ENCODE measurements at regions not wholly inside any gene's neighbourhood (a gene's known extent, or its start where the extent isn't known, plus 50 kb on each side); places are given as distances from the start of the nearest gene placed in this dataset.

GRCh38 chr20:50379049-50379990 is 130.9 kb upstream of the PTPN1 start:
- DNase-seq = no peak

GRCh38 chr20:50379991-50380696 is 130.0 kb upstream of the PTPN1 start:
- DNase-seq = no peak

GRCh38 chr20:50380697-50381040 is 129.5 kb upstream of the PTPN1 start:
- no peak for DNase-seq

GRCh38 chr20:50381075-50381732 is 129.0 kb upstream of the PTPN1 start:
- no peak for DNase-seq

- DNase-seq = no peak
Observed at GRCh38 chr20:50381771-50382593, 128.2 kb upstream of the PTPN1 start.

- no peak for DNase-seq
Observed at GRCh38 chr20:50385733-50386640, 124.2 kb upstream of the PTPN1 start.

- DNase-seq = no peak
Observed at GRCh38 chr20:50386641-50386960, 123.6 kb upstream of the PTPN1 start.

- DNase-seq = no peak
Observed at GRCh38 chr20:50387218-50387995, 122.8 kb upstream of the PTPN1 start.

- DNase-seq = no peak
Observed at GRCh38 chr20:50387996-50388332, 122.2 kb upstream of the PTPN1 start.

- no peak for DNase-seq
Observed at GRCh38 chr20:50388733-50389437, 121.3 kb upstream of the PTPN1 start.

- no peak for DNase-seq
Observed at GRCh38 chr20:50389438-50389807, 120.8 kb upstream of the PTPN1 start.

GRCh38 chr20:50389808-50390684 is 120.1 kb upstream of the PTPN1 start:
- no peak for DNase-seq

- DNase-seq = no peak
Observed at GRCh38 chr20:50390685-50391443, 119.3 kb upstream of the PTPN1 start.

- DNase-seq = no peak
Observed at GRCh38 chr20:50391444-50392137, 118.6 kb upstream of the PTPN1 start.

- no peak for DNase-seq
Observed at GRCh38 chr20:50392138-50392866, 117.9 kb upstream of the PTPN1 start.

GRCh38 chr20:50393242-50393641 is 116.9 kb upstream of the PTPN1 start:
- DNase-seq = no peak

- DNase-seq = no peak
Observed at GRCh38 chr20:50393990-50394561, 116.1 kb upstream of the PTPN1 start.

All from NCI-H524 (cell line).